ENCODE measurements at regions not wholly inside any gene's neighbourhood (a gene's known extent, or its start where the extent isn't known, plus 50 kb on each side); places are given as distances from the start of the nearest gene placed in this dataset.
"Not testable (repeated sequence)": the region's sequence is repeated elsewhere in the genome, so short reads cannot be mapped to it uniquely, and the experiment has no call there.

- in situ Hi-C loops (cut with MboI); FAIRE-seq; H3K4me1 ChIP-seq (replicated peaks in 1 of 2; ENCODE audit: control insufficient read depth in 2 of 2, insufficient read depth in 2 of 2, low read length in 2 of 2); H3K36me3 ChIP-seq (ENCODE audit: control insufficient read depth, insufficient read depth, low read length); H4K20me1 ChIP-seq (replicated peaks; ENCODE audit: control insufficient read depth, insufficient read depth, low read length); BruUV-seq (replicated peaks); DNase-seq (ENCODE audit: extremely low read depth in 1 of 4, low spot score in 3 of 4); intact Hi-C loops (cut with micrococcal nuclease); H3K4me3 ChIP-seq; H3K27me3 ChIP-seq (ENCODE audit: control insufficient read depth in 2 of 2, insufficient read depth in 2 of 2, low read length in 2 of 2); H3K9ac ChIP-seq (ENCODE audit: insufficient read depth in 1 of 2, low read depth in 2 of 2, low read length in 2 of 2); ATAC-seq; H3K9me3 ChIP-seq (replicated peaks; ENCODE audit: control insufficient read depth, insufficient read depth, low read depth, low read length); CTCF ChIA-PET (ENCODE audit: low intra/inter-chr PET ratio); H3K9me1 ChIP-seq (ENCODE audit: control insufficient read depth, insufficient read depth, low read length); H3K79me2 ChIP-seq (ENCODE audit: control insufficient read depth, insufficient read depth, low read length): not testable (repeated sequence)
- TF ChIP-seq KLF16 (IDR thresholded peaks at IDR 0.05) (peak; percentile 42; the same call in 1 of the 2 replicates), TRIM24 (IDR thresholded peaks at IDR 0.05) (0 out of 4 replicates have a peak, but pooled peaks of 1 of the 2 experiments have one; percentile 1), ZBTB7A (IDR thresholded peaks at IDR 0.05; ENCODE audit: borderline replicate concordance, control insufficient read depth, low read depth, low read length) (0 out of 2 replicates have a peak, but pooled peaks have one; percentile 2), TEAD1 (CRISPR knock-in tag; IDR thresholded peaks at IDR 0.05) (peak in 1 of 2 experiments; percentile 32; a peak in 1 of 4 replicates)
- Histone ChIP-seq H3K27ac (ENCODE audit: extremely low read depth, low read depth, low read length) (peak overlapping the region; percentile 75; the same call in 2 of the 3 replicates), H2AFZ (ENCODE audit: low read depth, low read length) (peak overlapping the region; percentile 95), H3K4me2 (ENCODE audit: insufficient read depth, low read length) (peak overlapping the region; percentile 32; the same call in 1 of the 2 replicates)
- 11% methylated on average over 1 of the region's 1 CpG for WGBS (ENCODE audit: insufficient coverage, low coverage, missing lambda C conversion rate)
- POLR2A ChIA-PET = interaction anchor here (0.7 to 0.9 kb wide), 2 partner anchors 16 to 33 kb away, joined by 3 to 4 read pairs; no protein-coding TSS in a partner anchor
Observed at GRCh38 chr6:104671591-104671891, 188.2 kb downstream of the HACE1 start.

- in situ Hi-C loops (cut with MboI); intact Hi-C loops (cut with micrococcal nuclease); H4K20me1 ChIP-seq (replicated peaks; ENCODE audit: control insufficient read depth, insufficient read depth, low read length); H3K4me1 ChIP-seq (replicated peaks in 1 of 2; ENCODE audit: control insufficient read depth in 2 of 2, insufficient read depth in 2 of 2, low read length in 2 of 2); H3K9me3 ChIP-seq (replicated peaks; ENCODE audit: control insufficient read depth, insufficient read depth, low read depth, low read length); H3K79me2 ChIP-seq (ENCODE audit: control insufficient read depth, insufficient read depth, low read length); H3K27me3 ChIP-seq (ENCODE audit: control insufficient read depth in 2 of 2, insufficient read depth in 2 of 2, low read length in 2 of 2); H3K36me3 ChIP-seq (ENCODE audit: control insufficient read depth, insufficient read depth, low read length); CTCF ChIA-PET (ENCODE audit: low intra/inter-chr PET ratio); BruUV-seq (replicated peaks); H3K9me1 ChIP-seq (ENCODE audit: control insufficient read depth, insufficient read depth, low read length): not testable (repeated sequence)
- FAIRE-seq = peak; percentile 84
- Histone ChIP-seq H3K4me3 (peak overlapping the region; percentile 16; the same call in 1 of the 2 replicates), H3K9ac (ENCODE audit: insufficient read depth in 1 of 2, low read depth in 2 of 2, low read length in 2 of 2) (peak overlapping the region; percentile 57 to 60; a peak in 2 of 4 replicates), H2AFZ (ENCODE audit: low read depth, low read length) (peak overlapping the region; percentile 95), H3K4me2 (ENCODE audit: insufficient read depth, low read length) (peak overlapping the region; percentile 68), H3K27ac (ENCODE audit: extremely low read depth, low read depth, low read length) (peak overlapping the region; percentile 75)
- DNase-seq (ENCODE audit: extremely low read depth in 1 of 4, low spot score in 3 of 4) = peak in 2 of 4 experiments; percentile 42 to 76
- 10% methylated on average over 17 of the region's 17 CpGs for WGBS (ENCODE audit: insufficient coverage, low coverage, missing lambda C conversion rate)
- POLR2A ChIA-PET = interaction anchor here (0.7 to 0.9 kb wide), 2 partner anchors 15 to 32 kb away, joined by 3 to 4 read pairs; no protein-coding TSS in a partner anchor
- peak; percentile 99 for ATAC-seq
- TF ChIP-seq FOXA3 (CRISPR knock-in tag; conservative IDR thresholded peaks at IDR 0.05 in 1 of 2, IDR thresholded peaks at IDR 0.05 in 1 of 2) (peak; percentile 89 to 96), SMAD4 (CRISPR knock-in tag; conservative IDR thresholded peaks at IDR 0.05) (peak; percentile 80), CXXC5 (CRISPR knock-in tag; IDR thresholded peaks at IDR 0.05) (0 out of 2 replicates have a peak, but pooled peaks have one; percentile 26), CBFA2T3 (IDR thresholded peaks at IDR 0.05) (peak; percentile 70), RBFOX2 (IDR thresholded peaks at IDR 0.05; ENCODE audit: low read depth, low read length) (peak; percentile 42; the same call in 1 of the 2 replicates), MNT (conservative IDR thresholded peaks at IDR 0.05) (peak in 1 of 2 experiments; percentile 47; a peak in 1 of 4 replicates), L3MBTL2 (IDR thresholded peaks at IDR 0.05) (peak; percentile 31; the same call in 1 of the 2 replicates), ARID1B (IDR thresholded peaks at IDR 0.05) (0 out of 2 replicates have a peak, but pooled peaks have one; percentile 56), ZBTB7A (IDR thresholded peaks at IDR 0.05; ENCODE audit: borderline replicate concordance, control insufficient read depth, low read depth, low read length) (peak; percentile 33; the same call in 1 of the 2 replicates)
Observed at GRCh38 chr6:104670834-104671590, 188.7 kb downstream of the HACE1 start.
